BE2C (cell line): ENCODE measurements at regions not wholly inside any gene's neighbourhood (a gene's known extent, or its start where the extent isn't known, plus 50 kb on each side); places are given as distances from the start of the nearest gene placed in this dataset.
A peak's percentile ranks its signal among the peaks of the same experiment; 100 is the strongest.

Source experiments
- DNase-seq: peaks from one replicate; pipeline ENCODE4 v3.0.0-alpha.2; 2020
- H3K27me3 ChIP-seq: fragments of 250-450 bp; sonication (Bioruptor Pico); 2 replicates; pipeline ENCODE4 v1.5.1; 2020; ENCODE audit warnings: mild to moderate bottlenecking
- H3K36me3 ChIP-seq: fragments of 250-450 bp; sonication (Bioruptor Pico); 2 replicates; pipeline ENCODE4 v1.5.1; 2020; ENCODE audit warnings: mild to moderate bottlenecking
- H3K4me1 ChIP-seq: fragments of 250-450 bp; sonication (Bioruptor Pico); 2 replicates; pipeline ENCODE4 v1.5.1; 2020
- H3K4me3 ChIP-seq: 2 replicates; pipeline ENCODE4 v1.5.1; 2011; ENCODE audit warnings: low read depth, low read length
- H3K9me3 ChIP-seq: fragments of 250-450 bp; sonication (Bioruptor Pico); 2 replicates; pipeline ENCODE4 v1.5.1; 2020
- TF ChIP-seq, protein P1 (sequence below): IDR thresholded peaks from 2 replicates; pipeline ENCODE4 v1.5.1; 2012; ENCODE audit warnings: mild to moderate bottlenecking, low read depth, low read length

- Histone ChIP-seq H3K4me1 (peaks cover 17% of the 10 kb centered on the region), H3K36me3 (no peaks in the 10 kb centered on the region), H3K27me3 (no peaks in the 10 kb centered on the region), H3K9me3 (no peaks in the 10 kb centered on the region), H3K4me3 (no peak overlapping the region)
- no peak for DNase-seq
- TF ChIP-seq, protein P1, sequence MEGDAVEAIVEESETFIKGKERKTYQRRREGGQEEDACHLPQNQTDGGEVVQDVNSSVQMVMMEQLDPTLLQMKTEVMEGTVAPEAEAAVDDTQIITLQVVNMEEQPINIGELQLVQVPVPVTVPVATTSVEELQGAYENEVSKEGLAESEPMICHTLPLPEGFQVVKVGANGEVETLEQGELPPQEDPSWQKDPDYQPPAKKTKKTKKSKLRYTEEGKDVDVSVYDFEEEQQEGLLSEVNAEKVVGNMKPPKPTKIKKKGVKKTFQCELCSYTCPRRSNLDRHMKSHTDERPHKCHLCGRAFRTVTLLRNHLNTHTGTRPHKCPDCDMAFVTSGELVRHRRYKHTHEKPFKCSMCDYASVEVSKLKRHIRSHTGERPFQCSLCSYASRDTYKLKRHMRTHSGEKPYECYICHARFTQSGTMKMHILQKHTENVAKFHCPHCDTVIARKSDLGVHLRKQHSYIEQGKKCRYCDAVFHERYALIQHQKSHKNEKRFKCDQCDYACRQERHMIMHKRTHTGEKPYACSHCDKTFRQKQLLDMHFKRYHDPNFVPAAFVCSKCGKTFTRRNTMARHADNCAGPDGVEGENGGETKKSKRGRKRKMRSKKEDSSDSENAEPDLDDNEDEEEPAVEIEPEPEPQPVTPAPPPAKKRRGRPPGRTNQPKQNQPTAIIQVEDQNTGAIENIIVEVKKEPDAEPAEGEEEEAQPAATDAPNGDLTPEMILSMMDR: no peak
These were observed 489.2 kb upstream of the ROBO2 start for GRCh38 chr3:76550522-76551201.

GRCh38 chr3:76551739-76552138 is 488.2 kb upstream of the ROBO2 start:
- no peaks in the 10 kb centered on the region for H3K27me3 ChIP-seq
- no peak overlapping the region for H3K4me3 ChIP-seq
- peak; percentile 32 for DNase-seq
- peaks cover 17% of the 10 kb centered on the region for H3K4me1 ChIP-seq
- TF ChIP-seq, protein P1: no peak
- no peaks in the 10 kb centered on the region for H3K9me3 ChIP-seq
- no peaks in the 10 kb centered on the region for H3K36me3 ChIP-seq

GRCh38 chr3:76552653-76553052 is 487.2 kb upstream of the ROBO2 start:
- Histone ChIP-seq H3K4me3 (no peak overlapping the region), H3K9me3 (no peaks in the 10 kb centered on the region), H3K4me1 (peaks cover 12% of the 10 kb centered on the region), H3K36me3 (no peaks in the 10 kb centered on the region), H3K27me3 (no peaks in the 10 kb centered on the region)
- TF ChIP-seq, protein P1: no peak
- DNase-seq: no peak

- H3K4me1 ChIP-seq: peaks cover 4% of the 10 kb centered on the region
- TF ChIP-seq, protein P1: no peak
- H3K27me3 ChIP-seq: no peaks in the 10 kb centered on the region
- H3K36me3 ChIP-seq: no peaks in the 10 kb centered on the region
- no peak overlapping the region for H3K4me3 ChIP-seq
- DNase-seq: peak; percentile 24
- H3K9me3 ChIP-seq: no peaks in the 10 kb centered on the region
These were observed 485.2 kb upstream of the ROBO2 start for GRCh38 chr3:76554707-76555106.

DNA sequence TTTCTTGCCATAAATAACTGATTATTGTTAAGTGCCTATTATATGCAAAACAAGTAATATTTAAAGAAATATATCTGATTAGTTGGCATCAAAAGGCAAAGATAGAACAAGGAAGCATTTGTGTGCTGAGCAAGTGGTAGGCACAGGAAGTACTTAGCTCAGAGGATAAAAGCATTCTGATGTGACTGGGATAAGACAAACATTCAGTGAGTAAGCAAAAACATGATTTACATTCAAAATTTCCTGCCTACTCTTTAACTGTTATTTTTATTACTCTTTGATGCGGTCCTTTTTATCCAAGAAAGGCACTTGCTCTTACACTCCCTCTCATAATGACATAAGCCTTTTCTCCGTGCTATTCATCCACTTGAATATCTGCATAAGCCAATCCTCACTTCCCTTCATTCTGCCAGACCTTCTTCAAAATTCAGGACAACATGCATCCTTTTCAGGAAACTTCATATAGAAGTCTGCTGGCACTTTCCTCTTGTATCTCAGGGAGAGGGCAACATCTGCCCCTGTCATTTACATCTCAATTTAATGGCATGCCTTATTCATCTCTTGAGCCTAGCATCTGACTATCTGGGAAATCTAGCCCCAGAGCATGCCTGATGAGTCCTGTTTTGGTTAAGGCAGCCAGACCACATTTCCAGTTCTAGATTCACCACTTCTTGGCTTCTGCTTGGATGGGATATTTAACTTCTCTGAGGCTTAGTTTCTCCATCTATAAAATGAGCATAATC is 478.2 kb upstream of the ROBO2 start:
- H3K4me3 ChIP-seq: no peak overlapping the region
- no peaks in the 10 kb centered on the region for H3K27me3 ChIP-seq
- H3K9me3 ChIP-seq: no peaks in the 10 kb centered on the region
- H3K36me3 ChIP-seq: no peaks in the 10 kb centered on the region
- H3K4me1 ChIP-seq: peaks cover 10% of the 10 kb centered on the region
- TF ChIP-seq, protein P1: no peak
- DNase-seq: no peak

DNA sequence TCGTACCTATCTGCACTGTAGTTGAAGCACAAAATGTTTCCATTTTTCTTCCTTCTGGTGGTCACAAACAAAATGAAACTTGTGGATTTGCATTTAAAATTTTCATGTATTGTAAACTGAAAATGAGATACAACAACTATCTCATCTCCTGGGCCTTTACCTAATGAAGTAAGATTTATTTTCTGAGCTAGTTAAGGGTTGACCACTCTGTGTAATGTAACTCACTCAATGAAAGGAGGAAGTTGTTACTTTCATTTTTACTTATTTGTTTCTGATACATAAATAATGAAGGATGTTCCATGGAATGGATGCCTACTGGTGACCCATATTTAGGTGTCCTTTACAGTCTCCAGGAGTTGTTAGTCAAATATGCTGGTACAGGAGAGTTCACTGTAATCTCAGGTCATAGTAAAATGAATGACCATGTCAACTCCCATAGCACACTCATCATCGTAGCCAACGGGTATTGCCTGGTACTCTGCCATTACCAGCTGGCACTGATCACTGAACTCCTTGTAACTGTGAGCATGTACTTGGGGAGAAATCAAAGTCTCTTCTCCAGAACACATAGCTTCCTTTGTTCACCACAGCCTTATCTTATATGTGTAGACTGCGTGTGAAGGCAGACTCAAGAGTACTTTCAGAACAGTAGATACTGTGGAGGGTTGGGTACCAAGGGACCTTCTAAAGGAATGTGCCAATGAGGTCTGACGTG is 474.2 kb upstream of the ROBO2 start:
- Histone ChIP-seq H3K27me3 (no peaks in the 10 kb centered on the region), H3K9me3 (no peaks in the 10 kb centered on the region), H3K36me3 (no peaks in the 10 kb centered on the region), H3K4me1 (peaks cover 10% of the 10 kb centered on the region), H3K4me3 (no peak overlapping the region)
- TF ChIP-seq, protein P1: no peak
- DNase-seq: no peak
